CD4-positive, CD25-positive, alpha-beta regulatory T cell (primary cell): ENCODE measurements at regions not wholly inside any gene's neighbourhood (a gene's known extent, or its start where the extent isn't known, plus 50 kb on each side); places are given as distances from the start of the nearest gene placed in this dataset.
"Not testable (repeated sequence)": the region's sequence is repeated elsewhere in the genome, so short reads cannot be mapped to it uniquely, and the experiment has no call there.

Source experiments
- ATAC-seq, 2 donors: fragments of 150-1000 bp; cut with Tn5 transposase; one replicate each; pipeline ENCODE4 v1.10.0; 2021; ENCODE audit warnings: low read depth in 2 of 2, moderate number of reproducible peaks in 2 of 2, moderate library complexity in 1 of 2
- DNase-seq, 3 donors: peaks; one replicate each; pipeline versions ENCODE4 v3.0.0 to v3.0.0-alpha.2; 2012 to 2022; ENCODE audit warnings: mixed read lengths in 1 of 3
- H3K27ac ChIP-seq: one replicate; pipeline ENCODE4 v1.7.0; 2013; ENCODE audit warnings: mild to moderate bottlenecking, low read length; ENCODE audit not compliant: insufficient read depth, poor library complexity, severe bottlenecking
- H3K27me3 ChIP-seq: one replicate; pipeline ENCODE4 v1.7.0; 2013; ENCODE audit warnings: low read length; ENCODE audit not compliant: control insufficient read depth, insufficient read depth
- H3K36me3 ChIP-seq: one replicate; pipeline ENCODE4 v1.7.0; 2013; ENCODE audit warnings: mild to moderate bottlenecking, low read length, moderate library complexity; ENCODE audit not compliant: control insufficient read depth, insufficient read depth
- H3K4me1 ChIP-seq: 2 replicates; pipeline ENCODE4 v1.7.0; 2013; ENCODE audit warnings: mild to moderate bottlenecking, low read length; ENCODE audit not compliant: insufficient read depth, control insufficient read depth, poor library complexity, severe bottlenecking
- H3K4me3 ChIP-seq: one replicate; pipeline ENCODE4 v1.7.0; 2013; ENCODE audit warnings: low read depth, mild to moderate bottlenecking, low read length, moderate library complexity
- H3K9me3 ChIP-seq, 2 experiments: 1 replicate in 1 of 2; 2 replicates in 1 of 2; pipeline ENCODE4 v1.7.0; 2013; ENCODE audit warnings: low read length in 2 of 2, mild to moderate bottlenecking in 1 of 2, moderate library complexity in 1 of 2; ENCODE audit not compliant: control insufficient read depth in 2 of 2
- H3K27ac Mint-ChIP-seq, 3 donors: one replicate each; pipeline ENCODE4 v1.8.0; 2020 to 2022; ENCODE audit warnings: mild to moderate bottlenecking in 3 of 3, mixed read lengths in 3 of 3, moderate library complexity in 2 of 3
- H3K27me3 Mint-ChIP-seq: one replicate; pipeline ENCODE4 v1.8.0; 2022; ENCODE audit warnings: mild to moderate bottlenecking, mixed read lengths
- H3K36me3 Mint-ChIP-seq: one replicate; pipeline ENCODE4 v1.8.0; 2020; ENCODE audit warnings: mixed read lengths
- H3K4me1 Mint-ChIP-seq, 4 donors: one replicate each; pipeline ENCODE4 v1.8.0; 2020 to 2022; ENCODE audit warnings: mixed read lengths in 4 of 4, mild to moderate bottlenecking in 1 of 4
- H3K4me3 Mint-ChIP-seq, 4 donors: one replicate each; pipeline ENCODE4 v1.8.0; 2020 to 2022; ENCODE audit warnings: mild to moderate bottlenecking in 4 of 4, mixed read lengths in 4 of 4, moderate library complexity in 3 of 4
- H3K9me3 Mint-ChIP-seq, 7 donors: one replicate each; pipeline ENCODE4 v1.8.0; 2020 to 2022; ENCODE audit warnings: mixed read lengths in 7 of 7, mild to moderate bottlenecking in 3 of 7, moderate library complexity in 2 of 7

DNA sequence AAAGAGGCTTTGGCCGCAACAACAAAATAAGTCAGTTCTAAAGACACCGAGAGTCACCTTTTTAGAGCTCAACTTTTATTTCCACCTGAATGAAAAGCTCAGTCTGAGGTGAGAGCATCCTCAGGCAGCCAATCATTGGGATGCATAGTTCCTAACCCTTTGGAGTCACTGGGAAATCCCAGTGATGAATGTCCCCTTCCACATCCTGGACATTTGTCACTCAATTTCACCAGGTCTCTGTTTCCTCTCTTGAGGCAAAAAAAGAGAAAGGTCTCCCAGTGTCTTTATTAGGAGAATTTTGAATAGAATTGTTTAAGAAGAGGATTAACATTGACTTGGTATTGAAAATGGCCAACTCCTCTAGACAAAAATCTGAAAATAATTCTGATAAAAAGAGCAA, 137.5 kb upstream of the SPRED1 start:
- peaks cover 0 to 9% (median 5%) of the 10 kb centered on the region in 4 donors for H3K4me1 Mint-ChIP-seq
- no peaks in the 10 kb centered on the region for H3K4me1 ChIP-seq
- H3K4me3 Mint-ChIP-seq: no peak overlapping the region
- no peak overlapping the region for H3K27ac Mint-ChIP-seq
- ATAC-seq (no peak), DNase-seq (no peak)
- peaks cover 2% of the 10 kb centered on the region for H3K27me3 ChIP-seq
- no peak overlapping the region for H3K27ac ChIP-seq
- no peaks in the 10 kb centered on the region for H3K9me3 ChIP-seq
- peaks cover under 1% of the 10 kb centered on the region for H3K27me3 Mint-ChIP-seq
- no peaks in the 10 kb centered on the region for H3K36me3 Mint-ChIP-seq
- no peak overlapping the region for H3K4me3 ChIP-seq
- H3K9me3 Mint-ChIP-seq: peaks cover 0 to 2% (median 0%) of the 10 kb centered on the region in 7 donors
- H3K36me3 ChIP-seq: no peaks in the 10 kb centered on the region

DNA sequence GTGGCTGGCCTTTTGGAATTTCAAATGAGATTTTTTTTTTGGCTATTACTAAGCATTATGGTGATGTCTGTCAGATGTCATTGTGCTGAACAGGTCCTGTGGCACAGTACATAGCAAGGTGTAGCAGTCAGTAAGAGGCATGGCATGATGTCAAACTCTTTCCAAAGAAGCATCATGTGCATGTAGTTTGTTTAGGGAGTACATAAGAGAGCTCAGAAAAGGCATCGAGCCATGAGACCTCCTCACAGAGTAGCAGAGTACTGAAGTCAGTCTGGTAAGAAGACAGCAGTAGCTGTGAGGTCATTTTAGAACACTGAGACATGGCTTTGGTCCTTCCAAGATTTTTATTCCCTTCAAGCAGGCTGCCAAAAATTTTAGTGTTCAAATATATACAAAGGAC, 134.9 kb upstream of the SPRED1 start:
- peaks cover 3% of the 10 kb centered on the region for H3K36me3 Mint-ChIP-seq
- no peaks in the 10 kb centered on the region for H3K27me3 Mint-ChIP-seq
- DNase-seq (no peak), ATAC-seq (no peak)
- no peak overlapping the region for H3K4me3 Mint-ChIP-seq
- no peak overlapping the region for H3K27ac ChIP-seq
- no peak overlapping the region for H3K27ac Mint-ChIP-seq
- H3K4me1 Mint-ChIP-seq: no peaks in the 10 kb centered on the region
- no peak overlapping the region for H3K4me3 ChIP-seq
- no peaks in the 10 kb centered on the region for H3K9me3 ChIP-seq
- H3K27me3 ChIP-seq: peaks cover 2% of the 10 kb centered on the region
- H3K9me3 Mint-ChIP-seq: peaks cover 2 to 19% (median 7%) of the 10 kb centered on the region in 7 donors
- no peaks in the 10 kb centered on the region for H3K4me1 ChIP-seq
- no peaks in the 10 kb centered on the region for H3K36me3 ChIP-seq

DNA sequence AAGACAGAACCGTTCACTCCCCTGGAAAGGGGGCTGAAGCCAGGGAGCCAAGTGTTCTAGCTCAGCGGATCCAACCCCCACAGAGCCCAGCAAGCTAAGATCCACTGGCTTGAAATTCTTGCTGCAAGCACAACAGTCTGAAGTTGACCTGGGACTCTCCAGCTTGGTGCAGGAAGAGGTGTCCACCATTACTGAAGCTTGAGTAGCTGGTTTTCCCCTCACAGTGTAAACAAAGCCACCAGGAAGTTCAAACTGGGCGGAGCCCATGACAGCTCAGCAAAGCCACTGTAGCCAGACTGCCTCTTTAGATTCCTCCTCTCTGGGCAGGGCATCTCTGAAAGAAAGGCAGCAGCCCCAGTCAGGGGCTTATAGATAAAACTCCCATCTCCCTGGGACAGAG, 132.8 kb upstream of the SPRED1 start:
- H3K4me1 Mint-ChIP-seq, H3K27me3 Mint-ChIP-seq, H3K36me3 Mint-ChIP-seq, H3K36me3 ChIP-seq, H3K27ac Mint-ChIP-seq, H3K27me3 ChIP-seq, H3K4me3 Mint-ChIP-seq, H3K4me3 ChIP-seq, H3K9me3 ChIP-seq, ATAC-seq, DNase-seq, H3K27ac ChIP-seq, H3K4me1 ChIP-seq: not testable (repeated sequence)
- peaks cover 4 to 19% (median 9%) of the 10 kb centered on the region in 7 donors for H3K9me3 Mint-ChIP-seq

GRCh38 chr15:38127306-38127771, 125.3 kb upstream of the SPRED1 start:
- Mint-ChIP-seq H3K36me3 (no peaks in the 10 kb centered on the region), H3K4me1 (peaks cover 0 to 18% (median 10%) of the 10 kb centered on the region in 4 donors), H3K27me3 (peaks cover 23% of the 10 kb centered on the region), H3K27ac (no peak overlapping the region), H3K4me3 (no peak overlapping the region), H3K9me3 (peaks cover 1 to 15% (median 2%) of the 10 kb centered on the region in 7 donors)
- Histone ChIP-seq H3K4me3 (no peak overlapping the region), H3K27ac (no peak overlapping the region), H3K4me1 (no peaks in the 10 kb centered on the region), H3K36me3 (no peaks in the 10 kb centered on the region), H3K27me3 (no peaks in the 10 kb centered on the region), H3K9me3 (no peaks in the 10 kb centered on the region)
- DNase-seq: no peak
- ATAC-seq: no peak

DNA sequence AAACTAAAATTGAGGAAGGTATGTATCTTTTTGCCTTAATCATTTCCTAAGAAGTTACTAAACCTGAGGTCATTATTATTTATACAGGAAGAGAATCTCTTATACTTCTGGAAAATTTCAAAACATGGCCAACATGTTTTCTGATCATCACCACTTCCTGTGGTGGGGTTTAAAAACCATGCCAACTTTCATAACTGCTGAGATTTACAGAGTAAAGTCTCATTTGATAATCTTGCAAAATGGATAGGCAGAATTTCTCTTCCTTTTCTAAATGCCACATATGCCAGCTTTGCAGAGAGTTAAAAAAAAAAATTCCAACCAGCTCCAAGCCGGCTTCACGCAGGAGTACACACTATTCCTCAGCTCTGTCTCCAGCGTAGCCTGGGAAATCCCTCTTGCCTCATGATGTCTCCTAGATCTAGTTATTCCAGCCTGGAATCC, 124.3 kb upstream of the SPRED1 start:
- peaks cover 0 to 7% (median 2%) of the 10 kb centered on the region in 7 donors for H3K9me3 Mint-ChIP-seq
- Histone ChIP-seq H3K27me3 (no peaks in the 10 kb centered on the region), H3K4me1 (no peaks in the 10 kb centered on the region), H3K9me3 (no peaks in the 10 kb centered on the region), H3K36me3 (no peaks in the 10 kb centered on the region), H3K4me3 (no peak overlapping the region), H3K27ac (no peak overlapping the region)
- no peak overlapping the region for H3K27ac Mint-ChIP-seq
- DNase-seq (no peak), ATAC-seq (no peak)
- no peak overlapping the region for H3K4me3 Mint-ChIP-seq
- H3K27me3 Mint-ChIP-seq: peaks cover 27% of the 10 kb centered on the region
- no peaks in the 10 kb centered on the region for H3K36me3 Mint-ChIP-seq
- peaks cover 0 to 18% (median 10%) of the 10 kb centered on the region in 4 donors for H3K4me1 Mint-ChIP-seq

DNA sequence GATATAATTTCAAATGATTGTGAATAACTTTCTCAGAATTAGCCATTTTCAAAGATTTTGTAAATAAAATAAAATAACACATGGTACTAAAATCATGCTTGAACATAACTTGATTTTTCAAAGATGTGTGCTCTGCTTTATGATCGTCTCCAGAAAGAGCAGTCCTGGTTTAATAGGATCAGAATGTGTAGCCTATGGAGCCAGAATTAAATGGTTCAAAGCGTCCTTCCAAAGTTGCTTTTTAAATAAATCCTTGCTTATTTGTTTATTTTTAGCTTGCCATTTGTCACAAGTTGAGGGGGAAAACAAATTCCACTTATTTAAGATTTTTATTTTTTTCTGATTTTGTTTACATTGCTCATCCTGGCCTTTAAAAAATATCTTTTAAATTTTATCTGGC, 123.7 kb upstream of the SPRED1 start:
- ATAC-seq (no peak), DNase-seq (no peak)
- H3K4me1 Mint-ChIP-seq: peaks cover 0 to 18% (median 10%) of the 10 kb centered on the region in 4 donors
- no peak overlapping the region for H3K4me3 Mint-ChIP-seq
- H3K9me3 ChIP-seq: no peaks in the 10 kb centered on the region
- H3K27ac Mint-ChIP-seq: no peak overlapping the region
- no peaks in the 10 kb centered on the region for H3K36me3 Mint-ChIP-seq
- no peaks in the 10 kb centered on the region for H3K36me3 ChIP-seq
- no peak overlapping the region for H3K27ac ChIP-seq
- H3K27me3 ChIP-seq: no peaks in the 10 kb centered on the region
- no peaks in the 10 kb centered on the region for H3K4me1 ChIP-seq
- H3K27me3 Mint-ChIP-seq: peaks cover 29% of the 10 kb centered on the region
- no peak overlapping the region for H3K4me3 ChIP-seq
- H3K9me3 Mint-ChIP-seq: peaks cover 0 to 2% (median 1%) of the 10 kb centered on the region in 7 donors

- H3K27me3 Mint-ChIP-seq: peaks cover 21% of the 10 kb centered on the region
- peaks cover 0 to 18% (median 10%) of the 10 kb centered on the region in 4 donors for H3K4me1 Mint-ChIP-seq
- Histone ChIP-seq H3K4me3 (no peak overlapping the region), H3K27ac (no peak overlapping the region), H3K9me3 (no peaks in the 10 kb centered on the region), H3K36me3 (no peaks in the 10 kb centered on the region), H3K4me1 (no peaks in the 10 kb centered on the region), H3K27me3 (no peaks in the 10 kb centered on the region)
- peak overlapping the region in 1 of 3 donors; percentile 7 for H3K27ac Mint-ChIP-seq
- DNase-seq: no peak
- H3K4me3 Mint-ChIP-seq: no peak overlapping the region
- ATAC-seq: no peak
- H3K9me3 Mint-ChIP-seq: peaks cover 0 to 2% (median 1%) of the 10 kb centered on the region in 7 donors
- H3K36me3 Mint-ChIP-seq: no peaks in the 10 kb centered on the region
Measured at GRCh38 chr15:38129531-38130204, 123.0 kb upstream of the SPRED1 start.

GRCh38 chr15:38130205-38130567, 122.5 kb upstream of the SPRED1 start:
- Histone ChIP-seq H3K36me3 (no peaks in the 10 kb centered on the region), H3K9me3 (no peaks in the 10 kb centered on the region), H3K4me3 (no peak overlapping the region), H3K27me3 (no peaks in the 10 kb centered on the region), H3K4me1 (no peaks in the 10 kb centered on the region), H3K27ac (no peak overlapping the region)
- peaks cover 0 to 18% (median 10%) of the 10 kb centered on the region in 4 donors for H3K4me1 Mint-ChIP-seq
- no peak for ATAC-seq
- no peaks in the 10 kb centered on the region for H3K36me3 Mint-ChIP-seq
- no peak overlapping the region for H3K4me3 Mint-ChIP-seq
- DNase-seq: no peak
- H3K9me3 Mint-ChIP-seq: peaks cover 0 to 5% (median 2%) of the 10 kb centered on the region in 7 donors
- H3K27me3 Mint-ChIP-seq: peaks cover 20% of the 10 kb centered on the region
- H3K27ac Mint-ChIP-seq: peak overlapping the region in 1 of 3 donors; percentile 52
